Osteocyte (in vitro differentiated cells): ENCODE measurements at regions not wholly inside any gene's neighbourhood (a gene's known extent, or its start where the extent isn't known, plus 50 kb on each side); places are given as distances from the start of the nearest gene placed in this dataset.

ENCODE experiments used
- DNase-seq: peaks from one replicate; pipeline ENCODE4 v3.0.0; 2021; ENCODE audit warnings: mixed read lengths; ENCODE audit not compliant: unreplicated experiment; ENCODE audit errors: extremely low spot score
- H3K27ac Mint-ChIP-seq: one replicate; pipeline ENCODE4 v1.8.0; 2021; ENCODE audit warnings: mild to moderate bottlenecking, mixed read lengths; ENCODE audit not compliant: unreplicated experiment
- H3K27me3 Mint-ChIP-seq: one replicate; pipeline ENCODE4 v1.8.0; 2021; ENCODE audit warnings: mixed read lengths; ENCODE audit not compliant: unreplicated experiment
- H3K36me3 Mint-ChIP-seq: one replicate; pipeline ENCODE4 v1.8.0; 2021; ENCODE audit warnings: mixed read lengths; ENCODE audit not compliant: unreplicated experiment
- H3K4me1 Mint-ChIP-seq: one replicate; pipeline ENCODE4 v1.8.0; 2021; ENCODE audit warnings: mixed read lengths; ENCODE audit not compliant: unreplicated experiment
- H3K4me3 Mint-ChIP-seq: one replicate; pipeline ENCODE4 v1.8.0; 2021; ENCODE audit warnings: mild to moderate bottlenecking, moderate library complexity, mixed read lengths; ENCODE audit not compliant: unreplicated experiment
- H3K9me3 Mint-ChIP-seq: one replicate; pipeline ENCODE4 v1.8.0; 2021; ENCODE audit warnings: mixed read lengths; ENCODE audit not compliant: unreplicated experiment
- CTCF ChIP-seq: fragments of 200-600 bp; sonication (generic); IDR thresholded peaks from 2 replicates; pipeline ENCODE4 v1.5.0; 2021; ENCODE audit warnings: antibody characterized with exemption, mild to moderate bottlenecking, moderate library complexity

GRCh38 chr18:57856557-57857280 lies 53.6 kb upstream of the ATP8B1 start:
- H3K27ac Mint-ChIP-seq: no peak overlapping the region
- no peaks in the 10 kb centered on the region for H3K9me3 Mint-ChIP-seq
- no peaks in the 10 kb centered on the region for H3K27me3 Mint-ChIP-seq
- no peak for DNase-seq
- H3K4me3 Mint-ChIP-seq: no peak overlapping the region
- no peak for TF ChIP-seq CTCF
- no peaks in the 10 kb centered on the region for H3K4me1 Mint-ChIP-seq
- H3K36me3 Mint-ChIP-seq: no peaks in the 10 kb centered on the region

GRCh38 chr18:57856128-57856527 lies 53.0 kb upstream of the ATP8B1 start:
- Mint-ChIP-seq H3K9me3 (no peaks in the 10 kb centered on the region), H3K4me3 (no peak overlapping the region), H3K36me3 (no peaks in the 10 kb centered on the region), H3K4me1 (no peaks in the 10 kb centered on the region), H3K27me3 (no peaks in the 10 kb centered on the region), H3K27ac (no peak overlapping the region)
- no peak for DNase-seq
- TF ChIP-seq CTCF: no peak

- TF ChIP-seq CTCF: no peak
- H3K27me3 Mint-ChIP-seq: no peaks in the 10 kb centered on the region
- no peaks in the 10 kb centered on the region for H3K4me1 Mint-ChIP-seq
- H3K27ac Mint-ChIP-seq: no peak overlapping the region
- DNase-seq: no peak
- H3K9me3 Mint-ChIP-seq: no peaks in the 10 kb centered on the region
- H3K36me3 Mint-ChIP-seq: no peaks in the 10 kb centered on the region
- no peak overlapping the region for H3K4me3 Mint-ChIP-seq
Observed at GRCh38 chr18:57855551-57855950, 52.4 kb upstream of the ATP8B1 start.

GRCh38 chr18:57854726-57855125 lies 51.6 kb upstream of the ATP8B1 start:
- no peak for DNase-seq
- Mint-ChIP-seq H3K27ac (no peak overlapping the region), H3K27me3 (no peaks in the 10 kb centered on the region), H3K36me3 (no peaks in the 10 kb centered on the region), H3K4me3 (no peak overlapping the region), H3K9me3 (no peaks in the 10 kb centered on the region), H3K4me1 (no peaks in the 10 kb centered on the region)
- TF ChIP-seq CTCF: no peak

GRCh38 chr18:57853864-57854263 lies 50.7 kb upstream of the ATP8B1 start:
- Mint-ChIP-seq H3K4me1 (no peaks in the 10 kb centered on the region), H3K27ac (no peak overlapping the region), H3K4me3 (no peak overlapping the region), H3K9me3 (no peaks in the 10 kb centered on the region), H3K36me3 (no peaks in the 10 kb centered on the region), H3K27me3 (no peaks in the 10 kb centered on the region)
- no peak for TF ChIP-seq CTCF
- DNase-seq: no peak
